Mammary epithelial cell (primary cell): ENCODE measurements at regions not wholly inside any gene's neighbourhood (a gene's known extent, or its start where the extent isn't known, plus 50 kb on each side); places are given as distances from the start of the nearest gene placed in this dataset.

Experiments
- EZH2 ChIP-seq: IDR thresholded peaks from 2 replicates; pipeline ENCODE4 v1.6.1; 2012; ENCODE audit warnings: low read length, inconsistent platforms, borderline replicate concordance
- TF ChIP-seq, protein P1 (sequence below), 2 donors: IDR thresholded peaks in 1 of 2; conservative IDR thresholded peaks in 1 of 2; 2 replicates each; pipeline ENCODE4 v1.5.1; 2011 to 2012; ENCODE audit warnings: inconsistent platforms in 2 of 2, low read length in 2 of 2, mild to moderate bottlenecking in 2 of 2, control low read depth in 1 of 2, low read depth in 1 of 2; ENCODE audit not compliant: insufficient read depth in 1 of 2; ENCODE audit errors: extremely low read depth in 1 of 2

GRCh38 chr5:160970605-160971191 lies 118.7 kb upstream of the ATP10B start:
- TF ChIP-seq, protein P1, sequence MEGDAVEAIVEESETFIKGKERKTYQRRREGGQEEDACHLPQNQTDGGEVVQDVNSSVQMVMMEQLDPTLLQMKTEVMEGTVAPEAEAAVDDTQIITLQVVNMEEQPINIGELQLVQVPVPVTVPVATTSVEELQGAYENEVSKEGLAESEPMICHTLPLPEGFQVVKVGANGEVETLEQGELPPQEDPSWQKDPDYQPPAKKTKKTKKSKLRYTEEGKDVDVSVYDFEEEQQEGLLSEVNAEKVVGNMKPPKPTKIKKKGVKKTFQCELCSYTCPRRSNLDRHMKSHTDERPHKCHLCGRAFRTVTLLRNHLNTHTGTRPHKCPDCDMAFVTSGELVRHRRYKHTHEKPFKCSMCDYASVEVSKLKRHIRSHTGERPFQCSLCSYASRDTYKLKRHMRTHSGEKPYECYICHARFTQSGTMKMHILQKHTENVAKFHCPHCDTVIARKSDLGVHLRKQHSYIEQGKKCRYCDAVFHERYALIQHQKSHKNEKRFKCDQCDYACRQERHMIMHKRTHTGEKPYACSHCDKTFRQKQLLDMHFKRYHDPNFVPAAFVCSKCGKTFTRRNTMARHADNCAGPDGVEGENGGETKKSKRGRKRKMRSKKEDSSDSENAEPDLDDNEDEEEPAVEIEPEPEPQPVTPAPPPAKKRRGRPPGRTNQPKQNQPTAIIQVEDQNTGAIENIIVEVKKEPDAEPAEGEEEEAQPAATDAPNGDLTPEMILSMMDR (conservative IDR thresholded peaks at IDR 0.05 in 1 of 2, IDR thresholded peaks at IDR 0.05 in 1 of 2; ENCODE audit: extremely low read depth in 1 of 2, insufficient read depth in 1 of 2, low read depth in 1 of 2, low read length in 2 of 2) = peak; percentile 51 to 60
- TF ChIP-seq EZH2 = no peak
